Ecto neural progenitor cell (in vitro differentiated cells): ENCODE measurements at regions not wholly inside any gene's neighbourhood (a gene's known extent, or its start where the extent isn't known, plus 50 kb on each side); places are given as distances from the start of the nearest gene placed in this dataset.
"Not testable (repeated sequence)": the region's sequence is repeated elsewhere in the genome, so short reads cannot be mapped to it uniquely, and the experiment has no call there.

Experiments
- DNase-seq: peaks from one replicate; pipeline ENCODE4 v3.0.0-alpha.2; 2018; ENCODE audit warnings: low spot score

GRCh38 chr15:58297639-58298038 is 134.2 kb upstream of the LIPC start:
- no peak for DNase-seq

- DNase-seq, result no peak
Observed at GRCh38 chr15:58298879-58299850, 132.6 kb upstream of the LIPC start.

GRCh38 chr15:58302832-58303231 is 129.0 kb upstream of the LIPC start:
- no peak for DNase-seq

GRCh38 chr15:58303236-58303635 is 128.6 kb upstream of the LIPC start:
- no peak for DNase-seq

GRCh38 chr15:58306591-58307312 is 125.0 kb upstream of the LIPC start:
- DNase-seq, result no peak

GRCh38 chr15:58307313-58307961 is 124.4 kb upstream of the LIPC start:
- no peak for DNase-seq

- no peak for DNase-seq
Observed at GRCh38 chr15:58308742-58309355, 122.9 kb upstream of the LIPC start.

- DNase-seq, result no peak
Observed at GRCh38 chr15:58309963-58310928, 121.5 kb upstream of the LIPC start.

GRCh38 chr15:58311556-58311955 is 120.2 kb upstream of the LIPC start:
- DNase-seq, result no peak

GRCh38 chr15:58312031-58312430 is 119.8 kb upstream of the LIPC start:
- no peak for DNase-seq

GRCh38 chr15:58313304-58313703 is 118.5 kb upstream of the LIPC start:
- no peak for DNase-seq

GRCh38 chr15:58313810-58314592 is 117.8 kb upstream of the LIPC start:
- DNase-seq, result no peak

- DNase-seq, result no peak
Observed at GRCh38 chr15:58314593-58315216, 117.1 kb upstream of the LIPC start.

- DNase-seq, result no peak
Observed at GRCh38 chr15:58318517-58318916, 113.3 kb upstream of the LIPC start.

- no peak for DNase-seq
Observed at GRCh38 chr15:58321034-58321433, 110.8 kb upstream of the LIPC start.

GRCh38 chr15:58322253-58322652 is 109.5 kb upstream of the LIPC start:
- no peak for DNase-seq

- DNase-seq, result not testable (repeated sequence)
Observed at GRCh38 chr15:58323321-58323720, 108.5 kb upstream of the LIPC start.

- DNase-seq, result no peak
Observed at GRCh38 chr15:58324533-58324932, 107.3 kb upstream of the LIPC start.

- DNase-seq, result no peak
Observed at GRCh38 chr15:58327958-58328357, 103.8 kb upstream of the LIPC start.

- no peak for DNase-seq
Observed at GRCh38 chr15:58329211-58329610, 102.6 kb upstream of the LIPC start.
